HEK293T (cell line): ENCODE measurements at regions not wholly inside any gene's neighbourhood (a gene's known extent, or its start where the extent isn't known, plus 50 kb on each side); places are given as distances from the start of the nearest gene placed in this dataset.
"Not testable (repeated sequence)": the region's sequence is repeated elsewhere in the genome, so short reads cannot be mapped to it uniquely, and the experiment has no call there.

ENCODE experiments used
- CTCF ChIA-PET: fragments of 350-600 bp; formaldehyde crosslinking; extraction: SDS; loops from one replicate; lab custom pipeline; 2021; ENCODE audit warnings: antibody characterized with exemption, inconsistent platforms; lab: Yijun Ruan, JAX
- POLR2A ChIA-PET: fragments of 350-600 bp; formaldehyde crosslinking; extraction: SDS; loops from one replicate; lab custom pipeline; 2020; ENCODE audit warnings: antibody characterized with exemption, inconsistent platforms; lab: Yijun Ruan, JAX
- DNase-seq: peaks from one replicate; pipeline ENCODE4 v3.0.0; 2012; ENCODE audit warnings: mixed read lengths; ENCODE audit errors: extremely low spot score
- ARNT ChIP-seq: fragments of 450-650 bp; IDR thresholded peaks from 2 replicates; pipeline ENCODE4 v1.6.1; 2017; ENCODE audit warnings: mild to moderate bottlenecking
- BHLHE40 ChIP-seq: fragments of 450-650 bp; IDR thresholded peaks from 2 replicates; pipeline ENCODE4 v1.6.1; 2016; ENCODE audit warnings: mild to moderate bottlenecking, moderate library complexity, borderline replicate concordance
- CTBP1 ChIP-seq: fragments of 450-650 bp; IDR thresholded peaks from 2 replicates; pipeline ENCODE4 v1.6.1; 2016; ENCODE audit warnings: borderline replicate concordance
- ELF4 ChIP-seq: fragments of 450-650 bp; IDR thresholded peaks from 2 replicates; pipeline ENCODE4 v1.6.1; 2017; ENCODE audit warnings: antibody characterized with exemption
- FOXA1 ChIP-seq: fragments of 450-650 bp; IDR thresholded peaks from 2 replicates; pipeline ENCODE4 v1.6.1; 2016; ENCODE audit warnings: mild to moderate bottlenecking
- FOXK2 ChIP-seq: fragments of 450-650 bp; IDR thresholded peaks from 2 replicates; pipeline ENCODE4 v1.6.1; 2016; ENCODE audit warnings: mild to moderate bottlenecking
- FOXM1 ChIP-seq: fragments of 450-650 bp; IDR thresholded peaks from 2 replicates; pipeline ENCODE4 v1.6.1; 2017; ENCODE audit warnings: mild to moderate bottlenecking, borderline replicate concordance
- HDGF ChIP-seq: fragments of 450-650 bp; IDR thresholded peaks from 2 replicates; pipeline ENCODE4 v1.6.1; 2017; ENCODE audit warnings: antibody characterized with exemption, borderline replicate concordance
- L3MBTL2 ChIP-seq: fragments of 450-650 bp; conservative IDR thresholded peaks from 2 replicates; pipeline ENCODE4 v1.6.1; 2016; ENCODE audit warnings: mild to moderate bottlenecking
- LEF1 ChIP-seq: fragments of 450-650 bp; IDR thresholded peaks from 2 replicates; pipeline ENCODE4 v1.6.1; 2017; ENCODE audit warnings: mild to moderate bottlenecking, borderline replicate concordance
- NFRKB ChIP-seq: fragments of 450-650 bp; IDR thresholded peaks from 2 replicates; pipeline ENCODE4 v1.6.1; 2016; ENCODE audit warnings: mild to moderate bottlenecking, moderate library complexity
- PKNOX1 ChIP-seq: fragments of 450-650 bp; IDR thresholded peaks from 2 replicates; pipeline ENCODE4 v1.6.1; 2016
- SP1 ChIP-seq: fragments of 450-650 bp; IDR thresholded peaks from 2 replicates; pipeline ENCODE4 v1.6.1; 2017
- SUZ12 ChIP-seq: fragments of 450-650 bp; IDR thresholded peaks from 2 replicates; pipeline ENCODE4 v1.6.1; 2016; ENCODE audit warnings: mild to moderate bottlenecking
- TARDBP ChIP-seq: fragments of 450-650 bp; IDR thresholded peaks from 2 replicates; pipeline ENCODE4 v1.6.1; 2016
- ZNF384 ChIP-seq: fragments of 450-650 bp; IDR thresholded peaks from 2 replicates; pipeline ENCODE4 v1.6.1; 2016

- no peak for DNase-seq
- CTCF ChIA-PET, result no interaction called here
- TF ChIP-seq FOXM1, result no peak
- no peak for TF ChIP-seq FOXK2
- no peak for TF ChIP-seq L3MBTL2
- no peak for TF ChIP-seq SUZ12
- no peak for TF ChIP-seq FOXA1
- no peak for TF ChIP-seq TARDBP
- no peak for TF ChIP-seq SP1
- no peak for TF ChIP-seq BHLHE40
- TF ChIP-seq LEF1, result no peak
- no peak for TF ChIP-seq PKNOX1
- POLR2A ChIA-PET, result no interaction called here
Observed at GRCh38 chr9:113738893-113739604, 137.1 kb upstream of the ZNF618 start.

GRCh38 chr9:113739605-113740507, 136.3 kb upstream of the ZNF618 start:
- CTCF ChIA-PET, POLR2A ChIA-PET, DNase-seq: not testable (repeated sequence)

DNA sequence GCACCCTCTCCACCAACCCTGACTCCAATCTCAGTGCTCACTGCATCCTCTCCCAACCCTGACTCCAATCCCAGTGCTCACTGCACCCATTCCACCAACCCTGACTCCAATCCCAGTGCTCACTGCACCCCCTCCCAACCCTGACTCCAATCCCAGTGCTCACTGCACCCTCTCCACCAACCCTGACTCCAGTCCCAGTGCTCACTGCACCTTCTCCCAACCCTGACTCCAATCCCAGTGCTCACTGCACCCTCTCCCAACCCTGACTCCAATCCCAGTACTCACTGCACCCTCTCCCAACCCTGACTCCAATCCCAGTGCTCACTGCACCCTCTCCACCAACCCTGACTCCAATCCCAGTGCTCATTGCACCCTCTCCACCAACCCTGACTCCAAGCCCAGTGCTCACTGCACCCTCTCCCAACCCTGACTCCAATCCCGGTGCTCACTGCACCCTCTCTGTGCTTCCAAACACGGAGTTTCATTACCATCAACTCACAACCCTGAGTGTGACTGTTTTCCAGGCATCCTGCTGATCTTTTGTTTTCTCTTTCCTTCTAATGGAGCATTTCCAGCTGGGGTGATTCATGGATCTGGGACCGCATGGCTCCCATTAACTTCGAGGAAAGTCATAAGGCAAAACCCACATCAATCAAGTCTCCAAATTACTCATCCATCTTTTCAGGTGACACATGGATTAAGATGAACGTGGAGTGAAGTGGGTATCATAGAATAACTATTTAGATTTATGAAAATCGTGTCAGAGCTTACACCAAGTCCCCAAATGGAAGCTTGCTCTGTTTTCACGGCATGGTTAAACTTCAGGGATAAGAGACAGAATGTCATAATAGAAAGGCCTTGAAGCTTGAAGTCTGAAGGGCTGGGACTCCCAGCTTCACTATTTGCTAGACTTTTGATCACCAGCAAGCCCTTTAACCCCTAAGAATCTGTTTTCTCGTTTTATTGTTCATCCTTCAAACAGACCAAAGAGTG, 135.3 kb upstream of the ZNF618 start:
- POLR2A ChIA-PET, CTCF ChIA-PET, DNase-seq: not testable (repeated sequence)
- peak; percentile 76 for TF ChIP-seq PKNOX1

GRCh38 chr9:113741886-113742854, 133.9 kb upstream of the ZNF618 start:
- TF ChIP-seq HDGF (no peak), L3MBTL2 (no peak), ZNF384 (no peak)
- DNase-seq, result no peak
- ChIA-PET POLR2A (no interaction called here), CTCF (no interaction called here)

DNA sequence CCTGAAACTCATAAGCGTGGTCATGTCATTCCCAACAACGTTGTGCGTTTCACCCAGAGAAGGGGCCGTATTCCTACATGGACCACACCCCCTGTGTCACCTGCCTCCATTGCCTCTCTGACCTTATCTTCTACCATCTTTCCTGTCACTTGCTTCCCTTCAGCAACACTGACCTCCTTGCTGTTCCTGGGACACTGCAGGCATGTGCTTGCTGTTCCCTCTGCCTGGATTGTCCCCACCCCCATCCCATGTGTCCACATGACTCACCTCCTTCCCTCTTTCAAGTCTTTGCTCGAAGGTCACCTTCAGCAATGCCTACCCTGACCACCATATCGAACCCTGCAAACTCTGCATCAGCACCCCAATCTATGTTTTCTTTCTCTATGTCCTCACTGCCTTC, 133.2 kb upstream of the ZNF618 start:
- CTCF ChIA-PET, result no interaction called here
- no peak for TF ChIP-seq NFRKB
- TF ChIP-seq FOXK2, result no peak
- TF ChIP-seq PKNOX1, result no peak
- TF ChIP-seq FOXM1, result no peak
- no peak for TF ChIP-seq L3MBTL2
- TF ChIP-seq FOXA1, result no peak
- no peak for TF ChIP-seq TARDBP
- no peak for TF ChIP-seq LEF1
- TF ChIP-seq SP1, result no peak
- no peak for TF ChIP-seq ELF4
- no peak for TF ChIP-seq ZNF384
- no peak for TF ChIP-seq SUZ12
- TF ChIP-seq BHLHE40, result no peak
- TF ChIP-seq ARNT, result no peak
- no peak for TF ChIP-seq CTBP1
- no peak for TF ChIP-seq HDGF
- POLR2A ChIA-PET, result no interaction called here
- DNase-seq, result no peak
